GM23248 (cell line): ENCODE measurements at regions not wholly inside any gene's neighbourhood (a gene's known extent, or its start where the extent isn't known, plus 50 kb on each side); places are given as distances from the start of the nearest gene placed in this dataset.

Experiments
- DNase-seq: peaks from one replicate; pipeline ENCODE4 v3.0.0-alpha.2; 2015
- H2AFZ ChIP-seq: fragments of 200-600 bp; sonication (generic); 2 replicates; pipeline ENCODE4 v1.6.1; 2016; ENCODE audit warnings: antibody characterized with exemption
- H3F3A ChIP-seq: fragments of 200-600 bp; sonication (generic); 2 replicates; pipeline ENCODE4 v1.6.1; 2016; ENCODE audit warnings: mild to moderate bottlenecking, antibody characterized with exemption, mixed run types; ENCODE audit not compliant: insufficient read depth
- H3K27ac ChIP-seq: fragments of 200-600 bp; sonication (generic); 2 replicates; pipeline ENCODE4 v1.5.1; 2016; ENCODE audit warnings: mild to moderate bottlenecking
- H3K27me3 ChIP-seq: fragments of 200-600 bp; sonication (generic); replicated peaks from 2 replicates; pipeline ENCODE4 v1.6.1; 2016; ENCODE audit warnings: mild to moderate bottlenecking; ENCODE audit not compliant: insufficient read depth
- H3K36me3 ChIP-seq: fragments of 200-600 bp; sonication (generic); 2 replicates; pipeline ENCODE4 v1.6.1; 2016; ENCODE audit warnings: low read depth, mild to moderate bottlenecking
- H3K4me1 ChIP-seq: fragments of 200-600 bp; sonication (generic); 2 replicates; pipeline ENCODE4 v1.6.1; 2016; ENCODE audit warnings: mild to moderate bottlenecking; ENCODE audit not compliant: insufficient read depth
- H3K4me2 ChIP-seq: fragments of 200-600 bp; sonication (generic); one replicate; pipeline ENCODE4 v1.6.1; 2016; ENCODE audit warnings: mild to moderate bottlenecking; ENCODE audit not compliant: unreplicated experiment
- H3K4me3 ChIP-seq: fragments of 200-600 bp; sonication (generic); 2 replicates; pipeline ENCODE4 v1.5.1; 2016; ENCODE audit warnings: mild to moderate bottlenecking
- H3K79me2 ChIP-seq: fragments of 200-600 bp; sonication (generic); 2 replicates; pipeline ENCODE4 v1.6.1; 2016; ENCODE audit warnings: mild to moderate bottlenecking; ENCODE audit not compliant: insufficient read depth
- H3K9ac ChIP-seq: fragments of 200-600 bp; sonication (generic); 2 replicates; pipeline ENCODE4 v1.6.1; 2016; ENCODE audit warnings: mild to moderate bottlenecking
- H3K9me2 ChIP-seq: fragments of 200-600 bp; sonication (generic); 2 replicates; pipeline ENCODE4 v1.6.1; 2016; ENCODE audit warnings: mixed run types, mild to moderate bottlenecking, moderate library complexity; ENCODE audit not compliant: insufficient read depth
- H3K9me3 ChIP-seq: fragments of 200-600 bp; sonication (generic); one replicate; pipeline ENCODE4 v1.6.1; 2017; ENCODE audit warnings: low read depth
- H4K20me1 ChIP-seq: fragments of 200-600 bp; sonication (generic); 2 replicates; pipeline ENCODE4 v1.6.0; 2016; ENCODE audit not compliant: insufficient read depth
- EZH2 ChIP-seq: fragments of 200-600 bp; sonication (generic); IDR thresholded peaks from 2 replicates; pipeline ENCODE4 v1.6.1; 2018; ENCODE audit warnings: antibody characterized with exemption, mild to moderate bottlenecking; ENCODE audit not compliant: insufficient read depth, poor library complexity, severe bottlenecking
- EZH2phosphoT487 ChIP-seq: fragments of 200-600 bp; sonication (generic); IDR thresholded peaks from 2 replicates; pipeline ENCODE4 v1.6.1; 2018; ENCODE audit warnings: antibody characterized with exemption, moderate library complexity, mild to moderate bottlenecking, low read depth; ENCODE audit not compliant: insufficient read depth
- WGBS, 2 experiments: methylation state at CpG; one replicate each; pipeline ENCODE4 v1.1.6; 2015 to 2017; ENCODE audit warnings: low lambda C conversion rate in 2 of 2, low coverage in 1 of 2; ENCODE audit errors: missing lambda C conversion rate in 2 of 2; 5-methylcytosine and 5-hydroxymethylcytosine counted together
- in situ Hi-C: fragments of 300-500 bp; cut with MboI; formaldehyde crosslinking; loops from 2 replicates; pipeline ENCODE4 v1.15.0; 2020

DNA sequence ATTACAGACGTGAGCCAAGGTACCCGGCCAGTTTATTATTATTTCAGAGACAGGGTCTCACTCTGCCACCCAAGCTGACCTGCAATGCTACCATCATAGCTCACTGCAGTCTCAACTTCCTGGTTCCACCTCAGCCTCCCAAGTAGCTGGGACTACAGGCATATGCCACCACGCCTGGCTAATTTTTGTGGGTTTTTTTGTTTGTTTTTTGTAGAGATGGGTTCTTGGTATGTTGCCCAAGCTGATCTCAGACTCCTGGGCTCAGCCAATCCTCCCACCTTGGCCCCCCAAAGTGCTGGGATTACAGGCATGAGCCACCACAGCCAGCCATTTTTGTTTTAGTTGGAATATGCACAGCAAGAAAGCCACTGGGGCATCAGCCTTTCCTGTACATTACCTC is 115.7 kb downstream of the MRM1 start:
- 38 to 45% methylated on average over 3 of the region's 3 CpGs for WGBS, 2 experiments
- no peak for DNase-seq
- Histone ChIP-seq H3K27ac (no peak overlapping the region), H3K4me1 (0 out of 2 replicates have a peak, but pooled peaks cover 4% of the 10 kb centered on the region), H4K20me1 (no peaks in the 10 kb centered on the region), H3F3A (no peaks in the 10 kb centered on the region), H3K4me3 (no peak overlapping the region), H3K9me2 (no peaks in the 10 kb centered on the region), H3K4me2 (no peak overlapping the region), H3K9me3 (no peaks in the 10 kb centered on the region), H3K9ac (no peak overlapping the region), H3K79me2 (no peaks in the 10 kb centered on the region), H3K27me3 (no peaks in the 10 kb centered on the region), H3K36me3 (no peaks in the 10 kb centered on the region), H2AFZ (no peak overlapping the region)
- in situ Hi-C loops, result no loop called here
- TF ChIP-seq EZH2phosphoT487 (no peak), EZH2 (no peak)

DNA sequence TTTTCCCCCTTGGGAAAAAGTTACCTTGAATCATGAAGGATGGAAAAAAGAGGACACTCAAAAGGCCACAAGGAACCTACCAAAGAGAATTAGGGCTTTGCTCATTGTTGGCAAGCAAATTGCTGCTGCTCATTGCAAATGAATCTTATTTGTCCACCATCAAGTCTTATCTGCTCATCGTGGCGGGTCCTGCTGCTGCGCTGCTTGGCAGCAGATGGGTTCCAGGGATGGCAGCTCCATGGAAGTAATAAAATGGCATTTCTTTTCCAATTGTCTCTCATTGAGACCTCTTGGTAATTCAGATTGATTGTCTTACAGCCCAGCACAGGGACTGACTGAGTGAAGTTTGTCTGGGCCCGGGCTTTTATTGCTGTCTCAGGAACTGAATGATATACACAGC is 118.7 kb downstream of the MRM1 start:
- no peaks in the 10 kb centered on the region for H3F3A ChIP-seq
- H2AFZ ChIP-seq, result no peak overlapping the region
- no peak overlapping the region for H3K9ac ChIP-seq
- H3K79me2 ChIP-seq, result no peaks in the 10 kb centered on the region
- no peak overlapping the region for H3K4me3 ChIP-seq
- no peaks in the 10 kb centered on the region for H3K27me3 ChIP-seq
- no peaks in the 10 kb centered on the region for H3K9me3 ChIP-seq
- H3K4me2 ChIP-seq, result no peak overlapping the region
- no peak for TF ChIP-seq EZH2phosphoT487
- no peak for TF ChIP-seq EZH2
- H3K36me3 ChIP-seq, result no peaks in the 10 kb centered on the region
- 0 out of 2 replicates have a peak, but pooled peaks cover 5% of the 10 kb centered on the region for H3K4me1 ChIP-seq
- in situ Hi-C loops, result no loop called here
- H3K27ac ChIP-seq, result no peak overlapping the region
- no peaks in the 10 kb centered on the region for H3K9me2 ChIP-seq
- no peak for DNase-seq
- H4K20me1 ChIP-seq, result no peaks in the 10 kb centered on the region
- 73 to 77% methylated on average over 4 of the region's 4 CpGs for WGBS, 2 experiments

DNA sequence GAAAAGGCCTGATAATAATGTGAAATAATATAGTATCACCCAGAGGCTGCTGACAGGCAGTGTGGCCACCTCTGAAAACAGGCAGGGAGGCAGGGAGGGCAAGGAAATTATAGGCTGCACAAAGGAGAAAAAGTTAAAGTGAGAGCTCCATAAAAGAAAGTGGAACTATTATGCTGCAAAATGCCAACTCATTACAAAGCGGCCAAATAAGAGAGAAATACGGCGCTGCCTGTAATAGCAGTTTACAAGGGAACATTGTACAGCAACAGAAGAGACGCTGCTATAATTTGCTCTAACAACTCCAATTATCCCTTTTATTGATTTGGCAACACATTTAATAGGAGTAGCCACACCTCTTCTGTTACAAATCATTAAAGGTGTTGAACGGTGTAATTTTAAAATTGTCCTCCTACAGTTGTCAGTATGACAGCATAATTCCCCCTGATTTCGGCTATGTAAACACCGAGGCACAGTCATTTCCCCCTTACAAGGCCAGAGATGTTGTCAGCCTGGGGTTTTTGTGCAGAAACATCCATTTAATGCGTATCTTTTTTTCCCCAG is 120.3 kb downstream of the MRM1 start:
- peak overlapping the region; percentile 93 for H2AFZ ChIP-seq

DNA sequence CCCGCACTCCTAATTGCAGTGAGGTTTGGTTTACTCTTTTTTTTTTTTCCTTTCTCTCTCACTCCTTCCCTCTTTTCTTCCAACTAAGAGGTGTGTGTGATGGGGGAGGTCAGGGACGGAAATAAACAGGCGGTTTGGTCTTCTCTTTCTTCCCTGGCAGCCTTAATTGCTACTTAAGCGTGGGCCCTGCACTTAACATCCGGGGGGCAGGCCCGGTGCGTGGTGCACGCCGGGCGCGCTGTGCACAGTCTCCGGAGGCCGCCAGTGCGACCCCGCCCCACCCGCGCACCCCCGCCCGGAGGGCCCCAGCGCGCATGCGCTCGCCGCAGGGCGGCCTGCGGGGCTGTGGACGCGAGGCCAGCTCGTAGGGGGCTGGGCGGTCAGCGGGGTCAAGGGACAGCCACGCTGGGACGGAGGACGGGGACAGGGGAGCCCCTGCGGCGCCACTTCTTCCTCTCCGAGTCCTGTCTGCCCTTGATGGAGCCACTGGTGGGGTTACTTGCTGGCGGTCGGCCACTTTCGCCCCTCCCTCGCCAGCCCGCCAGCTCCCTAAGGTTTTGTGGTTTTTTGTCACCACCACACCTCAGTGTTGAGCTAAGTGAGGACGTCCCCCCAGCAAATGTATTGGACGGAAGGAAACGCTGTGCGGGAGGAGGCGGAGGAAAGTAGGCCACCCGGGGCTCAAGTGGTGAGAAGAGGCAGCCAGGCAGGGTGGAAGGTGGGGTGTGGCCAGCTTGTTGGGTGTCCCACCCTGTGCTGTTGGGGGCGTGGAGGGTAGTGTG is 120.9 kb downstream of the MRM1 start:
- peak; percentile 42 for DNase-seq
- Histone ChIP-seq H3K9ac (peak overlapping the region; percentile 56), H3K4me1 (0 out of 2 replicates have a peak, but pooled peaks cover 5% of the 10 kb centered on the region), H3K9me2 (no peaks in the 10 kb centered on the region), H3K4me3 (peak overlapping the region; percentile 68), H3K4me2 (peak overlapping the region; percentile 81), H3K27ac (no peak overlapping the region), H4K20me1 (no peaks in the 10 kb centered on the region), H3K79me2 (no peaks in the 10 kb centered on the region), H3K27me3 (peaks cover 8% of the 10 kb centered on the region), H3K9me3 (no peaks in the 10 kb centered on the region), H3K36me3 (no peaks in the 10 kb centered on the region), H3F3A (no peaks in the 10 kb centered on the region), H2AFZ (peak overlapping the region; percentile 93)
- TF ChIP-seq EZH2phosphoT487 (no peak), EZH2 (no peak)
- in situ Hi-C loops, result no loop called here
- WGBS, 2 experiments, result 6 to 8% methylated on average over 29 to 49 of the region's 49 CpGs

More for the DNA sequence above, 120.3 kb downstream of the MRM1 start:
- TF ChIP-seq EZH2phosphoT487, result no peak
- no peak for TF ChIP-seq EZH2
- Histone ChIP-seq H3K9me3 (no peaks in the 10 kb centered on the region), H3K4me2 (peak overlapping the region; percentile 81), H3K9ac (peak overlapping the region; percentile 56), H4K20me1 (no peaks in the 10 kb centered on the region), H3K4me1 (0 out of 2 replicates have a peak, but pooled peaks cover 5% of the 10 kb centered on the region), H3K4me3 (peak overlapping the region; percentile 68), H3K27me3 (peaks cover 6% of the 10 kb centered on the region; the same call in 1 of the 2 replicates), H3K79me2 (no peaks in the 10 kb centered on the region), H3K9me2 (no peaks in the 10 kb centered on the region), H3F3A (no peaks in the 10 kb centered on the region), H3K27ac (no peak overlapping the region), H3K36me3 (no peaks in the 10 kb centered on the region)
- WGBS, 2 experiments, result 26 to 31% methylated on average over 8 of the region's 8 CpGs
- peak; percentile 32 for DNase-seq
- in situ Hi-C loops, result no loop called here
